Amygdala (tissue), 56 donors: ENCODE measurements at regions not wholly inside any gene's neighbourhood (a gene's known extent, or its start where the extent isn't known, plus 50 kb on each side); places are given as distances from the start of the nearest gene placed in this dataset.
"Not testable (repeated sequence)": the region's sequence is repeated elsewhere in the genome, so short reads cannot be mapped to it uniquely, and the experiment has no call there.

ENCODE experiments used
- DNase-seq, 56 donors: peaks; one replicate each; lab custom pipeline; 2025; lab: John Stamatoyannopoulos, UW

GRCh38 chr2:87470381-87471380 is 277.2 kb upstream of the PLGLB2 start:
- not testable (repeated sequence) for DNase-seq

- DNase-seq: not testable (repeated sequence)
Measured at GRCh38 chr2:87471478-87471877, 276.4 kb upstream of the PLGLB2 start.

- DNase-seq: not testable (repeated sequence)
Measured at GRCh38 chr2:87476223-87476872, 271.5 kb upstream of the PLGLB2 start.

- not testable (repeated sequence) for DNase-seq
Measured at GRCh38 chr2:87476936-87477335, 271.0 kb upstream of the PLGLB2 start.

GRCh38 chr2:87477669-87478428 is 270.0 kb upstream of the PLGLB2 start:
- not testable (repeated sequence) for DNase-seq

GRCh38 chr2:87478911-87479310 is 269.0 kb upstream of the PLGLB2 start:
- not testable (repeated sequence) for DNase-seq

GRCh38 chr2:87483093-87483680 is 264.7 kb upstream of the PLGLB2 start:
- not testable (repeated sequence) for DNase-seq

- not testable (repeated sequence) for DNase-seq
Measured at GRCh38 chr2:87484363-87484762, 263.5 kb upstream of the PLGLB2 start.

- not testable (repeated sequence) for DNase-seq
Measured at GRCh38 chr2:87485455-87485854, 262.4 kb upstream of the PLGLB2 start.

- DNase-seq: not testable (repeated sequence)
Measured at GRCh38 chr2:87485884-87486283, 262.0 kb upstream of the PLGLB2 start.

- DNase-seq: not testable (repeated sequence)
Measured at GRCh38 chr2:87486413-87486812, 261.5 kb upstream of the PLGLB2 start.

GRCh38 chr2:87488021-87488420 is 259.9 kb upstream of the PLGLB2 start:
- DNase-seq: not testable (repeated sequence)

- DNase-seq: not testable (repeated sequence)
Measured at GRCh38 chr2:87488991-87489390, 258.9 kb upstream of the PLGLB2 start.

- DNase-seq: not testable (repeated sequence)
Measured at GRCh38 chr2:87494846-87495245, 253.0 kb upstream of the PLGLB2 start.

- DNase-seq: not testable (repeated sequence)
Measured at GRCh38 chr2:87495455-87495854, 252.4 kb upstream of the PLGLB2 start.

GRCh38 chr2:87496036-87497006 is 251.6 kb upstream of the PLGLB2 start:
- not testable (repeated sequence) for DNase-seq

- DNase-seq: not testable (repeated sequence)
Measured at GRCh38 chr2:87497135-87497534, 250.8 kb upstream of the PLGLB2 start.

GRCh38 chr2:87497700-87498099 is 250.2 kb upstream of the PLGLB2 start:
- DNase-seq: not testable (repeated sequence)
